Neural cell (in vitro differentiated cells): ENCODE measurements at regions not wholly inside any gene's neighbourhood (a gene's known extent, or its start where the extent isn't known, plus 50 kb on each side); places are given as distances from the start of the nearest gene placed in this dataset.
"Not testable (repeated sequence)": the region's sequence is repeated elsewhere in the genome, so short reads cannot be mapped to it uniquely, and the experiment has no call there.

ENCODE experiments used
- H2AFZ ChIP-seq: fragments of 200-600, 300-800 bp; sonication (generic), shearing (Covaris generic); 2 replicates; pipeline ENCODE4 v1.6.0; 2014; ENCODE audit warnings: low read depth, mild to moderate bottlenecking, antibody characterized with exemption, low read length, moderate library complexity
- H3F3A ChIP-seq: fragments of 200-600 bp; shearing (Covaris generic); 2 replicates; pipeline ENCODE4 v1.6.1; 2016; ENCODE audit warnings: mild to moderate bottlenecking, moderate library complexity, mixed read lengths, antibody characterized with exemption, low read length; ENCODE audit not compliant: insufficient read depth, poor library complexity, severe bottlenecking
- H3K27ac ChIP-seq: fragments of 200-600, 300-800 bp; sonication (generic), shearing (Covaris generic); 2 replicates; pipeline ENCODE4 v1.5.1; 2014; ENCODE audit warnings: mild to moderate bottlenecking, low read length, moderate library complexity
- H3K27me3 ChIP-seq: fragments of 300-800, 200-600 bp; sonication (generic), shearing (Covaris generic); 2 replicates; pipeline ENCODE4 v1.6.0; 2014; ENCODE audit warnings: mild to moderate bottlenecking, low read depth, low read length, moderate library complexity; ENCODE audit not compliant: insufficient read depth
- H3K36me3 ChIP-seq: fragments of 300-800, 200-600 bp; sonication (generic), shearing (Covaris generic); 2 replicates; pipeline ENCODE4 v1.5.1; 2014; ENCODE audit warnings: mild to moderate bottlenecking, antibody characterized with exemption, low read length, moderate library complexity; ENCODE audit not compliant: insufficient read depth
- H3K4me2 ChIP-seq: fragments of 300-800, 200-600 bp; sonication (generic), shearing (Covaris generic); 2 replicates; pipeline ENCODE4 v1.6.0; 2014; ENCODE audit warnings: mild to moderate bottlenecking, low read length
- H3K4me3 ChIP-seq: fragments of 300-800, 200-600 bp; sonication (generic), shearing (Covaris generic); 2 replicates; pipeline ENCODE4 v1.5.1; 2014; ENCODE audit warnings: mild to moderate bottlenecking, low read length, moderate library complexity
- H3K79me2 ChIP-seq: fragments of 200-600 bp; shearing (Covaris generic); replicated peaks from 2 replicates; pipeline ENCODE4 v1.6.0; 2014; ENCODE audit warnings: mild to moderate bottlenecking, low read length, moderate library complexity; ENCODE audit not compliant: insufficient read depth
- H3K9ac ChIP-seq: fragments of 300-800, 200-600 bp; sonication (generic), shearing (Covaris generic); 2 replicates; pipeline ENCODE4 v1.6.1; 2016; ENCODE audit warnings: mild to moderate bottlenecking, low read length, mixed read lengths
- H3K9me2 ChIP-seq: fragments of 200-600 bp; shearing (Covaris generic); 2 replicates; pipeline ENCODE4 v1.6.1; 2016; ENCODE audit warnings: mild to moderate bottlenecking, low read length, mixed read lengths; ENCODE audit not compliant: insufficient read depth
- H3K9me3 ChIP-seq: fragments of 200-600, 300-800 bp; sonication (generic), shearing (Covaris generic); 2 replicates; pipeline ENCODE4 v1.6.1; 2016; ENCODE audit warnings: mild to moderate bottlenecking, mixed run types, low read length, moderate library complexity, mixed read lengths
- H4K20me1 ChIP-seq: fragments of 200-600 bp; shearing (Covaris generic); 2 replicates; pipeline ENCODE4 v1.6.1; 2016; ENCODE audit warnings: mild to moderate bottlenecking, mixed run types; ENCODE audit not compliant: insufficient read depth
- EP300 ChIP-seq: fragments of 450-650 bp; conservative IDR thresholded peaks from 2 replicates; pipeline ENCODE4 v1.6.1; 2014; ENCODE audit warnings: antibody characterized with exemption, mild to moderate bottlenecking, moderate library complexity; ENCODE audit not compliant: poor library complexity, severe bottlenecking
- EZH2 ChIP-seq: fragments of 200-600, 300-800 bp; shearing (Covaris generic), sonication (generic); IDR thresholded peaks from 2 replicates; pipeline ENCODE4 v1.6.1; 2014; ENCODE audit warnings: antibody characterized with exemption, low read length, borderline replicate concordance, mild to moderate bottlenecking; ENCODE audit not compliant: insufficient read depth, poor library complexity, severe bottlenecking
- MXI1 ChIP-seq: fragments of 450-650 bp; conservative IDR thresholded peaks from 2 replicates; pipeline ENCODE4 v1.6.1; 2014; ENCODE audit warnings: antibody characterized with exemption, mild to moderate bottlenecking; ENCODE audit not compliant: poor library complexity, severe bottlenecking
- POLR2AphosphoS5 ChIP-seq: IDR thresholded peaks from 2 replicates; pipeline ENCODE4 v1.6.1; 2012
- RAD21 ChIP-seq: fragments of 450-650 bp; conservative IDR thresholded peaks from 2 replicates; pipeline ENCODE4 v1.6.1; 2014; ENCODE audit warnings: antibody characterized with exemption, mild to moderate bottlenecking, moderate library complexity
- SMC3 ChIP-seq: fragments of 450-650 bp; conservative IDR thresholded peaks from 2 replicates; pipeline ENCODE4 v1.6.1; 2014; ENCODE audit warnings: antibody characterized with exemption, mild to moderate bottlenecking, moderate library complexity; ENCODE audit not compliant: poor library complexity
- TAF1 ChIP-seq: IDR thresholded peaks from 2 replicates; pipeline ENCODE4 v1.6.1; 2012; ENCODE audit warnings: low read depth
- TF ChIP-seq, protein P1 (sequence below): fragments of 450-650 bp; IDR thresholded peaks from 2 replicates; pipeline ENCODE4 v1.5.1; 2014; ENCODE audit warnings: antibody characterized with exemption, mild to moderate bottlenecking, moderate library complexity; ENCODE audit not compliant: poor library complexity, severe bottlenecking
- TF ChIP-seq, protein P2 (sequence below): IDR thresholded peaks from 2 replicates; pipeline ENCODE4 v1.6.1; 2012; ENCODE audit warnings: borderline replicate concordance

DNA sequence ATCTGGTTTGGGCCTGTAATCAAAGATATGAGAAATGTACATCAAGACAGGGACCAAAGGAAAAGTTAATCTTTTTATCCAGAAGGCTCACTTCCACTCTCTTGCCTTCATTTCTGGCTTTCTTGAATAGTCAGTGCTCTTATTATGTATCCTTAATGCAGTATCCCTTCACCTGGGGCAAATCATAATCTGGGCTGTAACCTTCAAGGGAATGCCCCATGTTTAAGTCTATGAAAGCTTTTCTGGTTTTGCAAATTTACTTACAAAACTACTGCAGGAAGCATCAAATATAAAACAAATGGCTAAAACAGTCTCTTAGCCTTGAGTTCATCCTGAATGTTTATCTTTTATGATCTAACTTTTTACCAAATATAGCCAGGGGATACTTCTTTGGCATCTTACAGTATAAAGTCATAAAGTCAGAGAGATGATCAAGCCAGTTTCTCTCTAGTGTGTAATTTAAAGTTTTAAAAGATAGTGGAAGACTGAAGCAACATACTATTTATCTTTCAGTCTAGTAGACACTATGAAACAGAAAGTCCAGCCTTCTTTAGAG, 1214.8 kb downstream of the STIM2 start:
- Histone ChIP-seq H3K9me3 (no peaks in the 10 kb centered on the region), H3K4me3 (no peak overlapping the region), H3K27ac (no peak overlapping the region), H3K27me3 (no peaks in the 10 kb centered on the region), H3K79me2 (no peaks in the 10 kb centered on the region), H3K4me2 (no peak overlapping the region), H3K9me2 (no peaks in the 10 kb centered on the region), H3K9ac (no peak overlapping the region), H2AFZ (no peak overlapping the region), H3K36me3 (no peaks in the 10 kb centered on the region), H3F3A (no peaks in the 10 kb centered on the region), H4K20me1 (no peaks in the 10 kb centered on the region)
- TF ChIP-seq SMC3: no peak
- no peak for TF ChIP-seq POLR2AphosphoS5

- not testable (repeated sequence) for H3K4me3 ChIP-seq, H4K20me1 ChIP-seq, H3K27me3 ChIP-seq, H3F3A ChIP-seq, H3K9me3 ChIP-seq, H3K4me2 ChIP-seq, H3K79me2 ChIP-seq, H2AFZ ChIP-seq, H3K9ac ChIP-seq, H3K36me3 ChIP-seq, H3K27ac ChIP-seq, H3K9me2 ChIP-seq
Measured at GRCh38 chr4:28077203-28077602, 1216.6 kb downstream of the STIM2 start.

DNA sequence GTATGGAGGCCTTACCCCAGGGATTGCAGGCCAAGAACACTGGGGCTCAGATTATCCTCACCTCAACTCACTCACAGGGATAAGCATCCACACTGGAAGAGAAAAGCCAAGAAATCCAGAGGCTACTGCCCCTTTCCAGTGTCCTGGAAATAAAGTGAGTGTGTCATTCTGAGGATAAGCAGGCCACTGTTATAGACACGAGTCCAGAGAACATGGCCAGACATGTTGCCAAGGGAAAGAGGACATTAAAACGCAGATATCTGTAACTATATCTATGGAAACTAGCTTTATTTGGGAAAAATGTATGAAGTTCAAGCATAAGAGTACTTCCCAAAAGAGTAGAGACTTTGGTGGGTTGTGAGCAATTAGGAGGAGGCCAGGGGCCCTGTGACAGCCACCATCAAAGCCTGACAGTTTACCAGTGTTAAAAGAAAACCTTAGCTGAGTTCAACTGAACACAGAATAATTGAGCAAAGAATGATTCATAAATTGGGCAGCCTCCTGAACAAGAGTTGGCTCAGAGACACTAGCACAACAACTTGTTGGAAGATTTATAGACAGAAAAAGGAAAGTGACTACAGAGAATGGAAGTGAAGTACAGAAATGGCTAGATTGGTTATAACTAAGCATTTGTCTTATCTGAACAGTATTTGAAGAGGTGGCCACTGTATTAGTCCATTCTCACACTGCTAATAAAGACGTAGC, 1222.2 kb downstream of the STIM2 start:
- H3K9ac ChIP-seq: no peak overlapping the region
- H3K4me3 ChIP-seq: no peak overlapping the region
- H2AFZ ChIP-seq: no peak overlapping the region
- no peak overlapping the region for H3K27ac ChIP-seq
- H3K27me3 ChIP-seq: no peaks in the 10 kb centered on the region
- no peaks in the 10 kb centered on the region for H3K36me3 ChIP-seq
- TF ChIP-seq EP300 (no peak), TAF1 (no peak), SMC3 (no peak)
- TF ChIP-seq, protein P1, sequence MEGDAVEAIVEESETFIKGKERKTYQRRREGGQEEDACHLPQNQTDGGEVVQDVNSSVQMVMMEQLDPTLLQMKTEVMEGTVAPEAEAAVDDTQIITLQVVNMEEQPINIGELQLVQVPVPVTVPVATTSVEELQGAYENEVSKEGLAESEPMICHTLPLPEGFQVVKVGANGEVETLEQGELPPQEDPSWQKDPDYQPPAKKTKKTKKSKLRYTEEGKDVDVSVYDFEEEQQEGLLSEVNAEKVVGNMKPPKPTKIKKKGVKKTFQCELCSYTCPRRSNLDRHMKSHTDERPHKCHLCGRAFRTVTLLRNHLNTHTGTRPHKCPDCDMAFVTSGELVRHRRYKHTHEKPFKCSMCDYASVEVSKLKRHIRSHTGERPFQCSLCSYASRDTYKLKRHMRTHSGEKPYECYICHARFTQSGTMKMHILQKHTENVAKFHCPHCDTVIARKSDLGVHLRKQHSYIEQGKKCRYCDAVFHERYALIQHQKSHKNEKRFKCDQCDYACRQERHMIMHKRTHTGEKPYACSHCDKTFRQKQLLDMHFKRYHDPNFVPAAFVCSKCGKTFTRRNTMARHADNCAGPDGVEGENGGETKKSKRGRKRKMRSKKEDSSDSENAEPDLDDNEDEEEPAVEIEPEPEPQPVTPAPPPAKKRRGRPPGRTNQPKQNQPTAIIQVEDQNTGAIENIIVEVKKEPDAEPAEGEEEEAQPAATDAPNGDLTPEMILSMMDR: no peak
- H3F3A ChIP-seq: no peaks in the 10 kb centered on the region
- no peaks in the 10 kb centered on the region for H3K9me3 ChIP-seq
- no peaks in the 10 kb centered on the region for H3K9me2 ChIP-seq
- H3K4me2 ChIP-seq: no peak overlapping the region
- H3K79me2 ChIP-seq: no peaks in the 10 kb centered on the region
- H4K20me1 ChIP-seq: no peaks in the 10 kb centered on the region

GRCh38 chr4:28092610-28093009, 1232.0 kb downstream of the STIM2 start:
- TF ChIP-seq EZH2 (no peak), RAD21 (no peak), SMC3 (no peak), POLR2AphosphoS5 (no peak), EP300 (no peak), TAF1 (no peak), MXI1 (no peak)
- TF ChIP-seq, protein P1: no peak
- TF ChIP-seq, protein P2, sequence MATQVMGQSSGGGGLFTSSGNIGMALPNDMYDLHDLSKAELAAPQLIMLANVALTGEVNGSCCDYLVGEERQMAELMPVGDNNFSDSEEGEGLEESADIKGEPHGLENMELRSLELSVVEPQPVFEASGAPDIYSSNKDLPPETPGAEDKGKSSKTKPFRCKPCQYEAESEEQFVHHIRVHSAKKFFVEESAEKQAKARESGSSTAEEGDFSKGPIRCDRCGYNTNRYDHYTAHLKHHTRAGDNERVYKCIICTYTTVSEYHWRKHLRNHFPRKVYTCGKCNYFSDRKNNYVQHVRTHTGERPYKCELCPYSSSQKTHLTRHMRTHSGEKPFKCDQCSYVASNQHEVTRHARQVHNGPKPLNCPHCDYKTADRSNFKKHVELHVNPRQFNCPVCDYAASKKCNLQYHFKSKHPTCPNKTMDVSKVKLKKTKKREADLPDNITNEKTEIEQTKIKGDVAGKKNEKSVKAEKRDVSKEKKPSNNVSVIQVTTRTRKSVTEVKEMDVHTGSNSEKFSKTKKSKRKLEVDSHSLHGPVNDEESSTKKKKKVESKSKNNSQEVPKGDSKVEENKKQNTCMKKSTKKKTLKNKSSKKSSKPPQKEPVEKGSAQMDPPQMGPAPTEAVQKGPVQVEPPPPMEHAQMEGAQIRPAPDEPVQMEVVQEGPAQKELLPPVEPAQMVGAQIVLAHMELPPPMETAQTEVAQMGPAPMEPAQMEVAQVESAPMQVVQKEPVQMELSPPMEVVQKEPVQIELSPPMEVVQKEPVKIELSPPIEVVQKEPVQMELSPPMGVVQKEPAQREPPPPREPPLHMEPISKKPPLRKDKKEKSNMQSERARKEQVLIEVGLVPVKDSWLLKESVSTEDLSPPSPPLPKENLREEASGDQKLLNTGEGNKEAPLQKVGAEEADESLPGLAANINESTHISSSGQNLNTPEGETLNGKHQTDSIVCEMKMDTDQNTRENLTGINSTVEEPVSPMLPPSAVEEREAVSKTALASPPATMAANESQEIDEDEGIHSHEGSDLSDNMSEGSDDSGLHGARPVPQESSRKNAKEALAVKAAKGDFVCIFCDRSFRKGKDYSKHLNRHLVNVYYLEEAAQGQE: no peak
- Histone ChIP-seq H3K9ac (no peak overlapping the region), H2AFZ (no peak overlapping the region), H3K9me2 (no peaks in the 10 kb centered on the region), H3K27me3 (no peaks in the 10 kb centered on the region), H3K4me2 (no peak overlapping the region), H3K4me3 (no peak overlapping the region), H3K27ac (no peak overlapping the region), H3K79me2 (no peaks in the 10 kb centered on the region), H3F3A (no peaks in the 10 kb centered on the region), H3K36me3 (no peaks in the 10 kb centered on the region), H4K20me1 (no peaks in the 10 kb centered on the region), H3K9me3 (no peaks in the 10 kb centered on the region)
